ENCODE measurements at regions not wholly inside any gene's neighbourhood (a gene's known extent, or its start where the extent isn't known, plus 50 kb on each side); places are given as distances from the start of the nearest gene placed in this dataset.

GRCh38 chr1:69433073-69433472 lies 134.6 kb upstream of the LRRC7 start:
- TF ChIP-seq, protein P1, sequence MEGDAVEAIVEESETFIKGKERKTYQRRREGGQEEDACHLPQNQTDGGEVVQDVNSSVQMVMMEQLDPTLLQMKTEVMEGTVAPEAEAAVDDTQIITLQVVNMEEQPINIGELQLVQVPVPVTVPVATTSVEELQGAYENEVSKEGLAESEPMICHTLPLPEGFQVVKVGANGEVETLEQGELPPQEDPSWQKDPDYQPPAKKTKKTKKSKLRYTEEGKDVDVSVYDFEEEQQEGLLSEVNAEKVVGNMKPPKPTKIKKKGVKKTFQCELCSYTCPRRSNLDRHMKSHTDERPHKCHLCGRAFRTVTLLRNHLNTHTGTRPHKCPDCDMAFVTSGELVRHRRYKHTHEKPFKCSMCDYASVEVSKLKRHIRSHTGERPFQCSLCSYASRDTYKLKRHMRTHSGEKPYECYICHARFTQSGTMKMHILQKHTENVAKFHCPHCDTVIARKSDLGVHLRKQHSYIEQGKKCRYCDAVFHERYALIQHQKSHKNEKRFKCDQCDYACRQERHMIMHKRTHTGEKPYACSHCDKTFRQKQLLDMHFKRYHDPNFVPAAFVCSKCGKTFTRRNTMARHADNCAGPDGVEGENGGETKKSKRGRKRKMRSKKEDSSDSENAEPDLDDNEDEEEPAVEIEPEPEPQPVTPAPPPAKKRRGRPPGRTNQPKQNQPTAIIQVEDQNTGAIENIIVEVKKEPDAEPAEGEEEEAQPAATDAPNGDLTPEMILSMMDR (IDR thresholded peaks at IDR 0.05 in 8 of 11, conservative IDR thresholded peaks at IDR 0.05 in 3 of 11), result no peak
- TF ChIP-seq POLR2AphosphoS5 (IDR thresholded peaks at IDR 0.05) (no peak), POLR2A (IDR thresholded peaks at IDR 0.05) (no peak)
- H3K9me3 ChIP-seq, result no peaks in the 10 kb centered on the region
- no peaks in the 10 kb centered on the region for H3K36me3 ChIP-seq
- intact Hi-C loops (cut with DNase I; ENCODE audit: low total_unique reads), result no loop called here
- H3K4me1 ChIP-seq, result no peaks in the 10 kb centered on the region
- no peak overlapping the region for H3K27ac ChIP-seq
- no peaks in the 10 kb centered on the region for H3K27me3 ChIP-seq (replicated peaks in 1 of 7)
- no peak overlapping the region for H3K4me3 ChIP-seq
- DNase-seq, result no peak

- H3K9me3 ChIP-seq, result no peaks in the 10 kb centered on the region
- H3K4me1 ChIP-seq, result no peaks in the 10 kb centered on the region
- H3K4me3 ChIP-seq, result no peak overlapping the region
- no peak overlapping the region for H3K27ac ChIP-seq
- intact Hi-C loops (cut with DNase I; ENCODE audit: low total_unique reads), result no loop called here
- no peaks in the 10 kb centered on the region for H3K36me3 ChIP-seq
- no peak for TF ChIP-seq POLR2AphosphoS5 (IDR thresholded peaks at IDR 0.05)
- H3K27me3 ChIP-seq (replicated peaks in 1 of 7), result no peaks in the 10 kb centered on the region
- no peak for DNase-seq
Observed at GRCh38 chr1:69436151-69436550, 131.6 kb upstream of the LRRC7 start.

DNA sequence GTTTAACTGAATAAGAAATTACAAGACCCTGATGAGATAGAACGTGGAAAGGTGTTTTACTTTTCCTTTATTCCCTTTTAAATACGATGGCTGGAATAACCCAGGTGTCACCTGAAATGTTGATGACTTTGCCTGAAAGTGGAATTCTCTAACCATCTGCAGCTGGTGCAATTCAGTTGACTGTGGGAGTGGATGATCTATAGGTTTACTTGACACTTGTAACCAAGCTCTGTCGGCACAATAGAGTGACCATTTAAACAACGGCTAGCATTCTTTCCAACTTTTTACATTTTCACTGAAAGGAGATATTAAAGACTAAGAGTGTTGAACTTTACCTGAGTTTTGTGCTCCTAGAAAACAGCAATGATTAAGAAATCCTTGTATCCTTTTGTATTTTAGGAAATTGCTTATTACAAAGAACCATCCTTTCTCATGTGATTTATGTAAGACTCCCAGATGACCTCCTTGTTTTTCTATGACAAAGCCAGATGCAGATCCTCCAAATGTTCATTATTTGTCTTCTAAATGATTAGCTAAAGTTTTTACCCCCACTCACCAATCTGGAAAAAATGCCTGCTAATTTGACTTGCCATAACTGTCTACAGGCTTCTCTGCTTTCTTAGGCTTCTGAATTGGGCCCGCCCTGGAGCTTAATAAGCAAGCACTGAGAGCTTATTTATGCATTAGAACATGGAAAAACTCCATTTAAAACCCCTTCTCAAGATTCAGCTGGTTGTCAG lies 129.5 kb upstream of the LRRC7 start:
- no peaks in the 10 kb centered on the region for H3K27me3 ChIP-seq (replicated peaks in 1 of 7)
- H3K4me3 ChIP-seq, result no peak overlapping the region
- no peak for DNase-seq
- H3K4me1 ChIP-seq, result no peaks in the 10 kb centered on the region
- no peaks in the 10 kb centered on the region for H3K9me3 ChIP-seq
- TF ChIP-seq POLR2AphosphoS5 (IDR thresholded peaks at IDR 0.05) (no peak), POLR2A (IDR thresholded peaks at IDR 0.05) (no peak)
- TF ChIP-seq, protein P1 (IDR thresholded peaks at IDR 0.05 in 8 of 11, conservative IDR thresholded peaks at IDR 0.05 in 3 of 11), result no peak
- no peak overlapping the region for H3K27ac ChIP-seq
- WGBS, 5 donors, result 48 to 68% (median 57%) methylated on average over 5 of the region's 5 CpGs
- no peaks in the 10 kb centered on the region for H3K36me3 ChIP-seq
- intact Hi-C loops (cut with DNase I; ENCODE audit: low total_unique reads), result no loop called here

GRCh38 chr1:69441496-69441895 lies 126.2 kb upstream of the LRRC7 start:
- Histone ChIP-seq H3K9me3 (peaks cover 0 to 4% (median 0%) of the 10 kb centered on the region in 8 donors), H3K27ac (no peak overlapping the region), H3K36me3 (no peaks in the 10 kb centered on the region), H3K4me1 (no peaks in the 10 kb centered on the region), H3K4me3 (no peak overlapping the region), H3K27me3 (replicated peaks in 1 of 7) (no peaks in the 10 kb centered on the region)
- intact Hi-C loops (cut with DNase I; ENCODE audit: low total_unique reads), result no loop called here
- DNase-seq, result no peak
- TF ChIP-seq, protein P1 (IDR thresholded peaks at IDR 0.05 in 8 of 11, conservative IDR thresholded peaks at IDR 0.05 in 3 of 11), result no peak
- TF ChIP-seq POLR2AphosphoS5 (IDR thresholded peaks at IDR 0.05) (no peak), POLR2A (IDR thresholded peaks at IDR 0.05) (no peak)

DNA sequence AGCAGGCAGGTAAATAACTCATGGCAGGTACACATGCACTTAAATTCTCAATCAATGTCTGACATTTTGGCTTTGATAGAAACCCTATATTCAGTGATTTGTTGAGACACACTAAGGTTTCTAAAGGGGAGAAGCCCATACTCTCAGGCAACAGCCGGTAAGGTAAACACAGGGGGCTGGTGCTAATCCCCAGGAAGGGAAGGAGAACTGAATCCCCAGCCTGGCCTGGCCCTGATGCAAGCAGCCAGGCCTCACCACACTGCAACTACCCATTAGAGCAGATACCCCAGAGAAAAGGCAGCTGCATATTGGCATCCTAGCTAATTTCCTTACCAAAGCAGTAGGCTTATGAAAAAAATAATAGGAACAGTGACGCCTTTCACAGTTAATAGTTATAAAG lies 116.5 kb upstream of the LRRC7 start:
- Histone ChIP-seq H3K9me3 (peaks cover 0 to 15% (median 0%) of the 10 kb centered on the region in 8 donors), H3K36me3 (no peaks in the 10 kb centered on the region), H3K4me1 (no peaks in the 10 kb centered on the region), H3K4me3 (no peak overlapping the region), H3K27ac (no peak overlapping the region), H3K27me3 (replicated peaks in 1 of 7) (no peaks in the 10 kb centered on the region)
- no peak for DNase-seq
- 70 to 88% (median 81%) methylated on average over 1 to 2 of the region's 2 CpGs for WGBS, 5 donors
- intact Hi-C loops (cut with DNase I; ENCODE audit: low total_unique reads), result no loop called here
- TF ChIP-seq, protein P1 (IDR thresholded peaks at IDR 0.05 in 8 of 11, conservative IDR thresholded peaks at IDR 0.05 in 3 of 11), result no peak
- no peak for TF ChIP-seq POLR2A (IDR thresholded peaks at IDR 0.05)
- TF ChIP-seq POLR2AphosphoS5 (IDR thresholded peaks at IDR 0.05), result no peak
